Mesodermal cell (in vitro differentiated cells): ENCODE measurements at regions not wholly inside any gene's neighbourhood (a gene's known extent, or its start where the extent isn't known, plus 50 kb on each side); places are given as distances from the start of the nearest gene placed in this dataset.

Experiments used
- H3K27ac ChIP-seq: 2 replicates; pipeline ENCODE4 v1.7.0; 2013; ENCODE audit warnings: mild to moderate bottlenecking, low read depth, low read length, moderate library complexity; ENCODE audit not compliant: severe bottlenecking
- H3K36me3 ChIP-seq: 2 replicates; pipeline ENCODE4 v1.7.1; 2013; ENCODE audit warnings: mild to moderate bottlenecking, low read length, moderate library complexity; ENCODE audit not compliant: control insufficient read depth, insufficient read depth
- H3K4me1 ChIP-seq: one replicate; pipeline ENCODE4 v1.7.1; 2013; ENCODE audit warnings: mild to moderate bottlenecking, low read length; ENCODE audit not compliant: insufficient read depth, control insufficient read depth, poor library complexity, severe bottlenecking
- H3K4me3 ChIP-seq: 2 replicates; pipeline ENCODE4 v1.7.0; 2013; ENCODE audit warnings: low read length, control low read depth, mild to moderate bottlenecking; ENCODE audit not compliant: insufficient read depth, poor library complexity, severe bottlenecking; ENCODE audit errors: extremely low read depth
- H3K9me3 ChIP-seq: 2 replicates; pipeline ENCODE4 v1.7.1; 2013; ENCODE audit warnings: mild to moderate bottlenecking, low read length, moderate library complexity; ENCODE audit not compliant: control insufficient read depth
- WGBS, 2 experiments: methylation state at CpG; one replicate each; pipeline ENCODE4 v1.1.5; 2013; ENCODE audit warnings: missing lambda C conversion rate in 2 of 2; ENCODE audit not compliant: insufficient coverage in 2 of 2; 5-methylcytosine and 5-hydroxymethylcytosine counted together

DNA sequence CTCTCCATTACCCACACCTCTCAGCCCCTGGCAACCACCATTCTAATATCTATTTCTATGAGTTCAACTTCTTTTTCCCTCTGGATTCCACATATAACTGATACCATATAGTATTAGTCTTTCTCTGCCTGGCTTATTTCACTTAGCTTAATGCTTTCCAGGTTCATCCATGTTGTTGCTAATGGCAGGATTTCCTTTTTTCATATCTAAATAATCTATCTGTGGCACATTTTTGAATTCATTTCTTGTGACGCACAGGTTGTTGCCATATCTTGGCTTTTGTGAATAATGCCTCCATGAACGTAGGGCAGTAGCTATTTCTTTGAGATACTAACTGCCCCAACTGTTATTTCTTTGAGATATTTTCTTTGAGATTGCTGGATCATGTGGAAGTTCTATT is 235.6 kb downstream of the SPRY2 start:
- Histone ChIP-seq H3K4me1 (peaks cover 7% of the 10 kb centered on the region), H3K9me3 (no peaks in the 10 kb centered on the region), H3K36me3 (no peaks in the 10 kb centered on the region), H3K4me3 (no peak overlapping the region), H3K27ac (no peak overlapping the region)
- WGBS, 2 experiments = 100% methylated on average over 2 of the region's 2 CpGs; no CpG with 5 or more reads in 1 of the 2 experiments

- no peaks in the 10 kb centered on the region for H3K36me3 ChIP-seq
- H3K9me3 ChIP-seq = no peaks in the 10 kb centered on the region
- no peak overlapping the region for H3K4me3 ChIP-seq
- H3K4me1 ChIP-seq = peaks cover 7% of the 10 kb centered on the region
- H3K27ac ChIP-seq = no peak overlapping the region
- WGBS, 2 experiments = 60 to 72% methylated on average over 1 to 3 of the region's 3 CpGs
These were observed 239.9 kb downstream of the SPRY2 start for GRCh38 chr13:80101040-80101439.

- Histone ChIP-seq H3K4me1 (peaks cover 7% of the 10 kb centered on the region), H3K36me3 (no peaks in the 10 kb centered on the region), H3K27ac (no peak overlapping the region), H3K4me3 (no peak overlapping the region), H3K9me3 (no peaks in the 10 kb centered on the region)
- no CpG with 5 or more reads among the region's 2 CpGs for WGBS, 2 experiments
These were observed 240.3 kb downstream of the SPRY2 start for GRCh38 chr13:80100636-80101035.

DNA sequence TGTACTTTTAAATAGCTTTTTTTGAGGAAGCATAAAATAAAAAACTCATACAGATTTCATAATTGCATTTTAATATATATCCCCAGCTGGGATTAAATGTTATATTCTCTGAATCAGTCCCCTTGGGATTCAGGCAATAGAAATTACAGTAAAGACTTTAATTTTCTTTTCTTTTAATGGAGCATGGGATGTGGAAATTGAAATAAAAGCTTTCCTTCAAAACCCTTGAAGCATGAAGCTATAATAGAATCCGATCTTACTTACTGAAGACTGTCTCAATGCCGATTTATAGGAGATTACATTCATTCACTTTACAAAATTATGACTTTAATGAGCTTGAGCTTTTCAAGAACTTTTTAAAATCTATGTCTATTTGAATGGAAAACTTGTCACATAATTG is 243.4 kb downstream of the SPRY2 start:
- H3K9me3 ChIP-seq = no peaks in the 10 kb centered on the region
- no peaks in the 10 kb centered on the region for H3K36me3 ChIP-seq
- no peak overlapping the region for H3K4me3 ChIP-seq
- no peak overlapping the region for H3K27ac ChIP-seq
- H3K4me1 ChIP-seq = peaks cover 7% of the 10 kb centered on the region
- WGBS, 2 experiments = no CpG with 5 or more reads among the region's 2 CpGs

DNA sequence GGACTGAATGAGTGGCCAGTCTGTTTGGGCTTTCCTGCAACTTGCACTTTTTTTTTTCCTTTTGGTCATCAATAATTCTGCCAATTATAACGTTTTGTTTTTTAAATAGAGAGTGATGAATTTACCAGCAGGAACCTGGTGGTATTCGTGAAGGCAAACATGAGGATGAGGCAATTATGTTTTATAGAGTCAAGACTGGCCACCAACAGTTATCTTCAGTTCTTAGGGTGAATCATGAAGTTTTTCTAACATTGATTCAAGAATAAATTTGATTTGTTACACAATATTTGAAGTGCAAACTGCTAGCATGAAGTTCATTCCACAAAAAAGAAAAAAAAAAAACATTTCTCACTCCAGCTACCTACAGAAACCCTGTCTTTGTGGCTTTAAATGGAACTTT is 244.5 kb downstream of the SPRY2 start:
- no peak overlapping the region for H3K27ac ChIP-seq
- H3K9me3 ChIP-seq = no peaks in the 10 kb centered on the region
- H3K4me1 ChIP-seq = peaks cover 7% of the 10 kb centered on the region
- H3K4me3 ChIP-seq = no peak overlapping the region
- H3K36me3 ChIP-seq = no peaks in the 10 kb centered on the region
- WGBS, 2 experiments = 33% methylated on average over 1 of the region's 2 CpGs; no CpG with 5 or more reads in 1 of the 2 experiments

DNA sequence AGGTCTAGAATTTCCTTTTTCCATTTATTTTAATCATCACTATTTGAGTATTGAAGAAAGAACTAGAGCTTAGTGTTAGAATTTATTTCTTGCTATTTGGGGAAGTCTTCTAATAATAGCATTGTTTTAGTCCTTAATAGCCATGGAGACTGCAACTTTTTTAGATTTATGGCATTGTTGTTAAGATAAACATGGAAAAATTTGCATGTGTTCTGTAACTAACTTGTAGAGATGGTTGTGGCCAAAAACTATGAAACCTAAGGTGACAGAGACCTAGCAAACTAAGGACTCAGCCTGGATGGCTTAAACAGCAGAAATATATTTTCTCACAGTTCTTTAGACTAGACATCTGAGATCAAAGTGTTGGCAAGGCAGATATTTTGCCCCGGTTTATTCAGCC is 246.4 kb downstream of the SPRY2 start:
- Histone ChIP-seq H3K4me3 (no peak overlapping the region), H3K36me3 (no peaks in the 10 kb centered on the region), H3K9me3 (no peaks in the 10 kb centered on the region), H3K4me1 (no peaks in the 10 kb centered on the region), H3K27ac (no peak overlapping the region)
- no CpG with 5 or more reads among the region's 1 CpG for WGBS, 2 experiments

DNA sequence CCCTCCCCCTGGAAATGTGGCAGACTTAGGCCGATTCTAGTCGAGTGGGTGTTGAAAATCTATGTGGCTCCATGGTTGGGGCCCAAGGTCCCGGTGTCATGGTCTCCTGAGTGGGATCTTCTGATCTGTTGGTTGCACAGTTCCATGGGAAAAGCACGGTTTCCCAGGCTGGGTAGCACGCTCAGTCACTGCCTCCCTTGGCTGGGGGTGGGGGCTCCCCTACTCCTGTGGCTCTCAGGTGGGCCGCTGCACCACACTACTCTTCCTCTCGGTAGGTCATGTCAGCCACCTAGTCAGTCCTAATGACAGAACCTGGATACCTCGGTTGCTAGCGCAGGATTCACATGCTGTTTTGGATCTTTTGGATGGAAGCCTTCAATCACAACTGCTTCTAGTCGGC is 247.0 kb downstream of the SPRY2 start:
- Histone ChIP-seq H3K36me3 (no peaks in the 10 kb centered on the region), H3K4me3 (no peak overlapping the region), H3K9me3 (no peaks in the 10 kb centered on the region), H3K27ac (no peak overlapping the region), H3K4me1 (no peaks in the 10 kb centered on the region)
- 96% methylated on average over 9 of the region's 10 CpGs for WGBS, 2 experiments

DNA sequence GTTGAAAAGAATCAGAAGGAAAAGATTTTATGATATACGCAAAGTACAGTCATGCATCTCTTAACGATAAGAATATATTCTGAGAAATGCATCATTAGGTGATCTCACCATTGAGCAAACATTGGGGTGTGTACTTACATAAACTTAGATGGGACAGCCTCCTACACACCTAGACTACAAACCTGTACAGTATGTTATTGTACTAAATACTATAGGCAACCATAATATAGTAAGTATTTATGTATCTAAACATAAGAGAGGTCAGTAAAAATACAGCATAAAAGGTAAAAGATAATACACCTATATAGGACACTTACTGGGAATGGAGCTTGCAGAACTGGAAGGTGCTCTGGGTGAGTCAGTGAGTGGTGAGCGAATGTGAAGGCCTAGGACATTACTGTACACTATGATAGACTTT is 254.6 kb downstream of the SPRY2 start:
- no peaks in the 10 kb centered on the region for H3K36me3 ChIP-seq
- WGBS, 2 experiments = no CpG with 5 or more reads among the region's 3 CpGs

DNA sequence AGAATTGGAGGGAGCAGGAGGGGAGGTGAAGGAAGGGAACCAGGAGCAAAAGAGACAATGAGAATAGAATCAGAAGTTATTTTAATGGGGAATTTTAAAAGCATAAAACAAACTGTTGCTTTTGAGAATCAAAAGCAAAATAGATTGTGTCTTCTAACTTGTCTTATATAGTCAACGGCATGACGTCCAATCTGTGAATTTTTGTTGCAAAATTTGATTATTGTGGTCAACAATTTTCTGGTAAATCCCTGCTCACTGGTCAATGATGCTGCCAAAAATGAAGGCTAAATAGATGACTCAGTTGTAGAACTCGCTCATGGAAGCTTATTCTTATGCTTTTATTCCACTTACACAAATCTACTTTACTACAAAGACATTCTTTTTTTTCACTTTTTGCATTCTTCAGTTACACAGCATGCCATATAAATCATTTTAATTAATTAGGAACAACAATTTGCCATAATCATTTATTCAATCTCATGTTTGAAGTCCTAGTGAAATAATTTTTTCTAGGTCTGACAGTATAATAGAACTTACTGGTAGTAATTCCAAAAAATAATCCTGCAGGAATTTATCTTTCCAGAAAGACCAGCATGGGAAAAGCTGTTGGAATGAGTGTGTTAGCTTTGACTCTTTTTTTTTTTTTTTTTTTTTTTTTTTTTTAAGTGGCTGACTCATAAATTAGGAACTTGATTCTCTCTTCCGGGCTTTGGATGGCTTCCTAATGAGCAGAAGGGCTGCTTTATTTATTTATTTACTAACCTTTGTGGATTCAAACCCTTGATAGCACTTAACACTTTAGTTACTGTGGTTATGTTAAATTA is 256.9 kb downstream of the SPRY2 start:
- Histone ChIP-seq H3K36me3 (no peaks in the 10 kb centered on the region), H3K4me3 (no peak overlapping the region), H3K9me3 (no peaks in the 10 kb centered on the region), H3K27ac (peak overlapping the region; percentile 91), H3K4me1 (peaks cover 37% of the 10 kb centered on the region)
- WGBS, 2 experiments = 53 to 78% methylated on average over 2 to 3 of the region's 4 CpGs

More for the DNA sequence above, 254.6 kb downstream of the SPRY2 start:
- Histone ChIP-seq H3K9me3 (no peaks in the 10 kb centered on the region), H3K4me3 (no peak overlapping the region), H3K4me1 (peaks cover 33% of the 10 kb centered on the region), H3K27ac (no peak overlapping the region)

GRCh38 chr13:80083081-80083852 is 257.7 kb downstream of the SPRY2 start:
- H3K36me3 ChIP-seq = no peaks in the 10 kb centered on the region
- H3K4me3 ChIP-seq = no peak overlapping the region
- 85 to 90% methylated on average over 5 of the region's 6 CpGs for WGBS, 2 experiments
- peaks cover 37% of the 10 kb centered on the region for H3K4me1 ChIP-seq
- H3K27ac ChIP-seq = peak overlapping the region; percentile 91
- H3K9me3 ChIP-seq = no peaks in the 10 kb centered on the region
